Lower lobe of right lung (tissue), 2 donors: ENCODE measurements at regions not wholly inside any gene's neighbourhood (a gene's known extent, or its start where the extent isn't known, plus 50 kb on each side); places are given as distances from the start of the nearest gene placed in this dataset.

Experiments used
- ATAC-seq, 2 donors: fragments of 200-7000 bp; cut with Tn5 transposase; one replicate each; pipeline ENCODE4 v1.9.1; 2020 to 2022; ENCODE audit warnings: mild to moderate bottlenecking in 2 of 2, moderate library complexity in 2 of 2
- DNase-seq: peaks from one replicate; pipeline ENCODE4 v3.0.0-alpha.2; 2020
- H3K27ac ChIP-seq: fragments of 200-600 bp; one replicate; pipeline ENCODE4 v1.8.0; 2022
- H3K27me3 ChIP-seq: fragments of 200-600 bp; one replicate; pipeline ENCODE4 v1.8.0; 2022; ENCODE audit warnings: low read depth
- H3K36me3 ChIP-seq: fragments of 200-600 bp; one replicate; pipeline ENCODE4 v1.8.0; 2022; ENCODE audit warnings: mild to moderate bottlenecking
- H3K4me1 ChIP-seq: fragments of 200-600 bp; one replicate; pipeline ENCODE4 v1.8.0; 2022
- H3K4me3 ChIP-seq: fragments of 200-600 bp; one replicate; pipeline ENCODE4 v1.8.0; 2022; ENCODE audit warnings: mild to moderate bottlenecking
- H3K9me3 ChIP-seq: fragments of 200-600 bp; one replicate; pipeline ENCODE4 v1.8.0; 2022
- intact Hi-C: fragments of 100-400 bp; cut with DNase I; formaldehyde crosslinking; loops from one replicate; pipeline ENCODE4 v1.11.0; 2022
- TF ChIP-seq, protein P1 (sequence below): fragments of 200-600 bp; IDR thresholded peaks from one replicate; pipeline ENCODE4 v1.8.0; 2022; ENCODE audit warnings: antibody characterized with exemption, mild to moderate bottlenecking
- donor health status: DM: no; HTN: yes; CAD: no; lungs with severe emphysema.

DNA sequence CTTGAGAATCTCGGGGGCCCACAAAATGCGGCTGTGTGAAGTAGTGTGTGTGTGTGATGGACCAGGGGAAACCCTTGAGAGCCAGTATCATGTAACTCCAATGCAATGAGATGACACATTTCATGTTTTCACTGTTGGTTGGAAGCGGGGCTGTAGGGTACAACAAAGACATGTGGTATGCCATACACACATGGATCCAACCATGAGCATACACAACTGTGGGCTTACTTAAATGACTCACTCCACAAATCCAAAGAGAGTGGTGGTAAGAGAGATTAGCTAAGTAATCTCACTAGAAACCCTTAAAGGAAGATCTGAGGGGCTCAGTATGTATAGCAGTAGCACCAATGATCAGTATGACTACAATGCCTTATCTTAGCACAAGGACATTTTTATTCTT is 225.7 kb downstream of the SIPA1L2 start:
- no peak overlapping the region for H3K4me3 ChIP-seq
- DNase-seq = no peak

DNA sequence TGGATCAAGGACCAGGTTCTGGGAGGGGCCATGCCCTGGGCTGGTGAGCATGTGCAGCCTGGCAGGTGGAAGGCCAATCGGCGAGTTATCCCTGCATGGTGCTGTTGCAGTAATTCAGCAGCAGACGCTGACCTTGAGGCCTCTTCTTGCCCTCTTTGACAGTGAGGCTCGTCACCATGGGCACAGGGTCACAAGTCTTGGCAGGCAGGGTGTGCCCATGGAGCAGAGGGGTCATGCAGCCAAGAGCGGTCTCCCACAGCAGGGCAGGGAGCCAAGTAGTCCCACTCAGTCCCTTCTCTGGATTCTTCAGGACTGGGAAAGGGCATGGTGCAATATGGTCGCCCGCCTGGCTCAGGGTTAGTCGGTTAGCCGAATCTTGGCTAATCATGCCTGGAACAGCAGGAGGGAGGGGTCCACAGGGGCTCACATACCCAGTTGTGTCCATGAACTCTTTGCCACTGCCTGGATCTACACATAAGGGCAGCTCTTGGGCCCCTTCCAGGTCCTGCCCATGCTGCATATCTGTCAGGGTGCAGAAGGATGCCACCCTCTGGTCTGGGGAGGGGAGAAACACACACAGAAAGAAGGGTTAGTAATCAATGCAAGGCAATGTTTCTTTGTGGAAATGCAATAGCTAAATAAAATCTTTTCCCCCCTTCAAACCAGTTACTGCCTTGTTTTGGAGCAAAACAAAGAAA is 226.8 kb downstream of the SIPA1L2 start:
- no peak overlapping the region for H3K27ac ChIP-seq
- H3K4me3 ChIP-seq = no peak overlapping the region
- H3K9me3 ChIP-seq = no peaks in the 10 kb centered on the region
- H3K27me3 ChIP-seq = no peaks in the 10 kb centered on the region
- no peak for ATAC-seq
- H3K4me1 ChIP-seq = no peaks in the 10 kb centered on the region
- H3K36me3 ChIP-seq = peaks cover 46% of the 10 kb centered on the region
- DNase-seq = no peak
- TF ChIP-seq, protein P1, sequence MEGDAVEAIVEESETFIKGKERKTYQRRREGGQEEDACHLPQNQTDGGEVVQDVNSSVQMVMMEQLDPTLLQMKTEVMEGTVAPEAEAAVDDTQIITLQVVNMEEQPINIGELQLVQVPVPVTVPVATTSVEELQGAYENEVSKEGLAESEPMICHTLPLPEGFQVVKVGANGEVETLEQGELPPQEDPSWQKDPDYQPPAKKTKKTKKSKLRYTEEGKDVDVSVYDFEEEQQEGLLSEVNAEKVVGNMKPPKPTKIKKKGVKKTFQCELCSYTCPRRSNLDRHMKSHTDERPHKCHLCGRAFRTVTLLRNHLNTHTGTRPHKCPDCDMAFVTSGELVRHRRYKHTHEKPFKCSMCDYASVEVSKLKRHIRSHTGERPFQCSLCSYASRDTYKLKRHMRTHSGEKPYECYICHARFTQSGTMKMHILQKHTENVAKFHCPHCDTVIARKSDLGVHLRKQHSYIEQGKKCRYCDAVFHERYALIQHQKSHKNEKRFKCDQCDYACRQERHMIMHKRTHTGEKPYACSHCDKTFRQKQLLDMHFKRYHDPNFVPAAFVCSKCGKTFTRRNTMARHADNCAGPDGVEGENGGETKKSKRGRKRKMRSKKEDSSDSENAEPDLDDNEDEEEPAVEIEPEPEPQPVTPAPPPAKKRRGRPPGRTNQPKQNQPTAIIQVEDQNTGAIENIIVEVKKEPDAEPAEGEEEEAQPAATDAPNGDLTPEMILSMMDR = no peak
- intact Hi-C loops = no loop called here

More for the DNA sequence above, 225.7 kb downstream of the SIPA1L2 start:
- TF ChIP-seq, protein P1 = no peak
- H3K4me1 ChIP-seq = no peaks in the 10 kb centered on the region
- no peaks in the 10 kb centered on the region for H3K27me3 ChIP-seq
- H3K9me3 ChIP-seq = peaks cover 6% of the 10 kb centered on the region
- no peak for ATAC-seq
- peaks cover 35% of the 10 kb centered on the region for H3K36me3 ChIP-seq
- H3K27ac ChIP-seq = no peak overlapping the region
- intact Hi-C loops = no loop called here

DNA sequence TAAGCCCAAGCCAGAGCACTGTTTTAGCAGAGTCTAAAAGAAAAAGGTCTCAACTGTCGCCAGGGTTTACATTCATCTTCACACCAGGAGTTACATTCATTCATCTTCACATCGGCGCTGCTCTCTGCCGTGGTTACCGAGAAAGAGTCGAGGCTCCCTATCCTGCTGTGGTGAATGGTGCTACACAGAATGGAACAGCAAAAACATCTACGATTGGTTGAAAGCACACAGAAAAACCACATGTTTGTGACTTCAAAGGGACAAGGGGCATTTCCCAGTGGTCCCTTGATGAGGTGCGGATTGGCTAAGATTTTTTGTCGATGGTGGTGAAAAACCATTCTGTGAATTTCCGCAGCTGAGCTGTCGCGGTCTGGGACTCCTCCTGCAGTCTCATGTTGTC is 231.1 kb downstream of the SIPA1L2 start:
- intact Hi-C loops = no loop called here
- Histone ChIP-seq H3K4me1 (no peaks in the 10 kb centered on the region), H3K36me3 (peaks cover 58% of the 10 kb centered on the region), H3K27ac (no peak overlapping the region), H3K4me3 (no peak overlapping the region), H3K27me3 (no peaks in the 10 kb centered on the region), H3K9me3 (no peaks in the 10 kb centered on the region)
- ATAC-seq = no peak
- TF ChIP-seq, protein P1 = no peak
- no peak for DNase-seq

DNA sequence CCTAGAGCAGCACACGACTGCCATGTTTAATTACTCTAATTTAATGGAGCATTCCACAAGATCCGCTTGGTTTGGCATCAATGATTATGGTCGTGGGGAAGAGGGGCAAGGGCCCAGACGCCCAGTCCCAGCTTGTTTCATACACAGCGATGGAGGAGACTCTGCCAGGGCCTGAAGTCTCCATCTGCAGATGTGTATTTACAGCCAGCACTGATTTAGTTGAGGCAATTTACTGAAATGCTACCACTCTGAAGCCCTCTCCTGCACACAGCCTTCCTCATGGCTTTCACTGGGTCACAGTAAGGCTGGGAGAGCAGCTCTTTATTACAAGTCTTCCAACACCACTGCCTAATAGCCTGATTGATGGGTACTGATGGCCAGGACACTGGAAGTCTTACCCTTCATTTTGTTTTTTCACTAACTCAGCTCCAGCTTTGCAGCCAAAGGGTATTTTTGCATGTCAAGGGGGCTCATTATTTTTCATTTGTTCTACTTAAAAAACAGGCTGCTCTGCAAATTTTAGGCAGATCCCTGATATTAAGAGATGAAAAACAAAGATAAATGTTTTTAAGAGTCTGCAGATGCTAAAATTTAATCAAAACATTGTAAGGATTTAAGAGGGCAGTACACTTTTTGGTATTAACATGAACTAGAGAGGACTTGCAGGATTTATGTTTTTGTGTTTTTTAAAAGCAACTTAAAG is 236.3 kb downstream of the SIPA1L2 start:
- no peak for ATAC-seq
- TF ChIP-seq, protein P1 = no peak
- intact Hi-C loops = no loop called here
- DNase-seq = no peak
- no peaks in the 10 kb centered on the region for H3K9me3 ChIP-seq
- H3K36me3 ChIP-seq = peaks cover 17% of the 10 kb centered on the region
- no peak overlapping the region for H3K27ac ChIP-seq
- H3K4me3 ChIP-seq = no peak overlapping the region
- no peaks in the 10 kb centered on the region for H3K4me1 ChIP-seq
- no peaks in the 10 kb centered on the region for H3K27me3 ChIP-seq

DNA sequence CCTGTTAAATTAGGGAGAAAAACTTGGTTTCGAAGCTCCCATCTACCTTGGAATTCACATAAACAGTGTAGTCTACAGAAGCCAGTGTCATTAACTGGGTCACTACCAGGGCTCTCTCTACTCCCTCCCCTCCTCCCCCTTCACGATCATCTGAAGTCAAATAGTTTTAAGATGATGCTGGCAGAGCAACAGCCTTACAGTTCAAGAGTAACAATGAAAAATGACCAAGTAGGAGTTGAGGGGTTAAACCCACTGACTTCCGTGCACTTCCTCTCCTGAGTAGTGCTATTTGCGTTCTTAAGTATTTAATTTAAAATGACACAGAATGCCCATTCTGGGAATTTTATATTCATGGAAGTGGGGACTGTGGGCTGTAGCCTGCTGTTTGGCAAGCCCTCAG is 236.9 kb downstream of the SIPA1L2 start:
- no peak for DNase-seq
- no peaks in the 10 kb centered on the region for H3K9me3 ChIP-seq
- H3K36me3 ChIP-seq = peaks cover 11% of the 10 kb centered on the region
- no peak for ATAC-seq
- H3K4me3 ChIP-seq = no peak overlapping the region
- H3K27ac ChIP-seq = no peak overlapping the region
- H3K27me3 ChIP-seq = no peaks in the 10 kb centered on the region
- intact Hi-C loops = no loop called here
- H3K4me1 ChIP-seq = no peaks in the 10 kb centered on the region
- TF ChIP-seq, protein P1 = no peak
